Keratinocyte (primary cell): ENCODE measurements at regions not wholly inside any gene's neighbourhood (a gene's known extent, or its start where the extent isn't known, plus 50 kb on each side); places are given as distances from the start of the nearest gene placed in this dataset.

Experiments used
- EZH2 ChIP-seq: IDR thresholded peaks from one replicate; pipeline ENCODE4 v1.6.1; 2012; ENCODE audit warnings: inconsistent platforms, mild to moderate bottlenecking, low read length, moderate library complexity
- TF ChIP-seq, protein P1 (sequence below), 3 experiments: IDR thresholded peaks in 1 of 3; conservative IDR thresholded peaks in 1 of 3; optimal IDR thresholded peaks in 1 of 3; 2 replicates in 2 of 3; 3 replicates in 1 of 3; pipeline versions ENCODE3 to v1.5.1; 2011; ENCODE audit warnings: low read length in 3 of 3, mild to moderate bottlenecking in 3 of 3, moderate library complexity in 2 of 3, control low read depth in 1 of 3, inconsistent platforms in 1 of 3; ENCODE audit not compliant: insufficient read depth in 2 of 3; ENCODE audit errors: extremely low read depth in 1 of 3

- TF ChIP-seq, protein P1, sequence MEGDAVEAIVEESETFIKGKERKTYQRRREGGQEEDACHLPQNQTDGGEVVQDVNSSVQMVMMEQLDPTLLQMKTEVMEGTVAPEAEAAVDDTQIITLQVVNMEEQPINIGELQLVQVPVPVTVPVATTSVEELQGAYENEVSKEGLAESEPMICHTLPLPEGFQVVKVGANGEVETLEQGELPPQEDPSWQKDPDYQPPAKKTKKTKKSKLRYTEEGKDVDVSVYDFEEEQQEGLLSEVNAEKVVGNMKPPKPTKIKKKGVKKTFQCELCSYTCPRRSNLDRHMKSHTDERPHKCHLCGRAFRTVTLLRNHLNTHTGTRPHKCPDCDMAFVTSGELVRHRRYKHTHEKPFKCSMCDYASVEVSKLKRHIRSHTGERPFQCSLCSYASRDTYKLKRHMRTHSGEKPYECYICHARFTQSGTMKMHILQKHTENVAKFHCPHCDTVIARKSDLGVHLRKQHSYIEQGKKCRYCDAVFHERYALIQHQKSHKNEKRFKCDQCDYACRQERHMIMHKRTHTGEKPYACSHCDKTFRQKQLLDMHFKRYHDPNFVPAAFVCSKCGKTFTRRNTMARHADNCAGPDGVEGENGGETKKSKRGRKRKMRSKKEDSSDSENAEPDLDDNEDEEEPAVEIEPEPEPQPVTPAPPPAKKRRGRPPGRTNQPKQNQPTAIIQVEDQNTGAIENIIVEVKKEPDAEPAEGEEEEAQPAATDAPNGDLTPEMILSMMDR (optimal IDR thresholded peaks at IDR 0.05 in 1 of 3, IDR thresholded peaks at IDR 0.05 in 1 of 3, conservative IDR thresholded peaks at IDR 0.05 in 1 of 3; ENCODE audit: extremely low read depth in 1 of 3, insufficient read depth in 2 of 3, low read length in 3 of 3), result no peak
- TF ChIP-seq EZH2, result no peak
Measured at GRCh38 chr14:84399296-84399910, 1130.5 kb upstream of the FLRT2 start.
